ENCODE measurements at regions not wholly inside any gene's neighbourhood (a gene's known extent, or its start where the extent isn't known, plus 50 kb on each side); places are given as distances from the start of the nearest gene placed in this dataset.

GRCh38 chr1:201734786-201735185 is 94.2 kb upstream of the IPO9 start:
- Histone ChIP-seq H3K9me3 (ENCODE audit: control insufficient read depth in 2 of 3, insufficient read depth in 1 of 3, low read length in 3 of 3) (no peaks in the 10 kb centered on the region), H3K9ac (ENCODE audit: low read length in 3 of 3) (no peak overlapping the region), H3K27me3 (ENCODE audit: control insufficient read depth, insufficient read depth, low read length) (no peaks in the 10 kb centered on the region), H3K27ac (ENCODE audit: low read depth in 2 of 2, low read length in 2 of 2) (no peak overlapping the region), H3K4me1 (ENCODE audit: control insufficient read depth in 2 of 3, insufficient read depth in 2 of 3, low read depth in 1 of 3, low read length in 3 of 3) (peaks cover 2 to 12% (median 4%) of the 10 kb centered on the region in 3 donors), H3K36me3 (ENCODE audit: control insufficient read depth in 2 of 3, insufficient read depth in 3 of 3, low read length in 3 of 3) (no peaks in the 10 kb centered on the region), H3K4me3 (ENCODE audit: low read length in 3 of 3) (no peak overlapping the region)
- FAIRE-seq (no peak), DNase-seq (peak in 2 of 5 donors; percentile 49 to 62)
- intact Hi-C loops (cut with DNase I): no loop called here
- TF ChIP-seq, protein P1, sequence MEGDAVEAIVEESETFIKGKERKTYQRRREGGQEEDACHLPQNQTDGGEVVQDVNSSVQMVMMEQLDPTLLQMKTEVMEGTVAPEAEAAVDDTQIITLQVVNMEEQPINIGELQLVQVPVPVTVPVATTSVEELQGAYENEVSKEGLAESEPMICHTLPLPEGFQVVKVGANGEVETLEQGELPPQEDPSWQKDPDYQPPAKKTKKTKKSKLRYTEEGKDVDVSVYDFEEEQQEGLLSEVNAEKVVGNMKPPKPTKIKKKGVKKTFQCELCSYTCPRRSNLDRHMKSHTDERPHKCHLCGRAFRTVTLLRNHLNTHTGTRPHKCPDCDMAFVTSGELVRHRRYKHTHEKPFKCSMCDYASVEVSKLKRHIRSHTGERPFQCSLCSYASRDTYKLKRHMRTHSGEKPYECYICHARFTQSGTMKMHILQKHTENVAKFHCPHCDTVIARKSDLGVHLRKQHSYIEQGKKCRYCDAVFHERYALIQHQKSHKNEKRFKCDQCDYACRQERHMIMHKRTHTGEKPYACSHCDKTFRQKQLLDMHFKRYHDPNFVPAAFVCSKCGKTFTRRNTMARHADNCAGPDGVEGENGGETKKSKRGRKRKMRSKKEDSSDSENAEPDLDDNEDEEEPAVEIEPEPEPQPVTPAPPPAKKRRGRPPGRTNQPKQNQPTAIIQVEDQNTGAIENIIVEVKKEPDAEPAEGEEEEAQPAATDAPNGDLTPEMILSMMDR (IDR thresholded peaks at IDR 0.05; ENCODE audit: borderline replicate concordance, extremely low read depth, insufficient read depth): no peak

GRCh38 chr1:201736707-201737320 is 92.1 kb upstream of the IPO9 start:
- FAIRE-seq (no peak), DNase-seq (no peak)
- H3K27ac ChIP-seq (ENCODE audit: low read depth in 2 of 2, low read length in 2 of 2): no peak overlapping the region
- H3K4me1 ChIP-seq (ENCODE audit: control insufficient read depth in 2 of 3, insufficient read depth in 2 of 3, low read depth in 1 of 3, low read length in 3 of 3): peaks cover 0 to 12% (median 2%) of the 10 kb centered on the region in 3 donors
- intact Hi-C loops (cut with DNase I): no loop called here
- no peaks in the 10 kb centered on the region for H3K27me3 ChIP-seq (ENCODE audit: control insufficient read depth, insufficient read depth, low read length)
- no peaks in the 10 kb centered on the region for H3K36me3 ChIP-seq (ENCODE audit: control insufficient read depth in 2 of 3, insufficient read depth in 3 of 3, low read length in 3 of 3)
- H3K9me3 ChIP-seq (ENCODE audit: control insufficient read depth in 2 of 3, insufficient read depth in 1 of 3, low read length in 3 of 3): no peaks in the 10 kb centered on the region
- H3K9ac ChIP-seq (ENCODE audit: low read length in 3 of 3): no peak overlapping the region
- H3K4me3 ChIP-seq (ENCODE audit: low read length in 3 of 3): no peak overlapping the region
- TF ChIP-seq, protein P1 (IDR thresholded peaks at IDR 0.05; ENCODE audit: borderline replicate concordance, extremely low read depth, insufficient read depth): no peak

DNA sequence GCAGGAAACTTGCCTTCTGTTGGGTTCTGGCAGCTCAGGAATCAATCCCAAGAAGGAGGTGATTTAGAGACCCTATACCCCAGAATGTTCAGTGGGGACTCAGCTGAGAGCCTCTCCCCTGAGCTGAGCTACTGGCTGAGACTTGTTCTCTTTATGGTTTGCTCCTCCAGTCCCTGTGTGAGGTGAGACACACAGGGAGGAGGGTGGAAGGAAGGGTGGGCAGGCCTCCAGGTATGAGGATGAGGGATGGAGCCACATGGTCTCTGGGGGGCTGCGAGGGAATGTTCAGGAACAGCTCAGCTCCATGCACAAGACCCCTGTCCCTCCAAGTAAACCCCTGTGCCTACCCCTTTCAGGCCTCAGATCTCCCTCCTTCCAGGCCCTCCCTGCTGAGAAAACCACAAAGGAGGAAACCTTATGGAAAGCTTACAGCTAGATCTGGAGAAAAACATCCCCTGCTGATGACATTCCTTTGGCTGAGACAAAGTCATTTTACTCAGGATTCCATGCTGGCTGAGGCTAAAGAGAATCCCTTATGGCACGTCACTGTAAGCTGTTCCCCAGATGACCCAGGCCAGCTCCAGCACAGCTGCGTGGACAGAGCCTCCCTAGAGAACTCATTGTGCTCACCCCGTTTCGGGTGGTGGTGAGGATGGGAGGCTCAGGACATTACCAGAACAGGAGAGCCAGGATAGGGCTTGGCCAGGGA is 91.5 kb upstream of the IPO9 start:
- Histone ChIP-seq H3K4me1 (ENCODE audit: control insufficient read depth in 2 of 3, insufficient read depth in 2 of 3, low read depth in 1 of 3, low read length in 3 of 3) (peaks cover 0 to 12% (median 2%) of the 10 kb centered on the region in 3 donors), H3K4me3 (ENCODE audit: low read length in 3 of 3) (no peak overlapping the region), H3K27me3 (ENCODE audit: control insufficient read depth, insufficient read depth, low read length) (no peaks in the 10 kb centered on the region), H3K27ac (ENCODE audit: low read depth in 2 of 2, low read length in 2 of 2) (peak overlapping the region in 1 of 2 donors; percentile 45), H3K9ac (ENCODE audit: low read length in 3 of 3) (no peak overlapping the region), H3K9me3 (ENCODE audit: control insufficient read depth in 2 of 3, insufficient read depth in 1 of 3, low read length in 3 of 3) (no peaks in the 10 kb centered on the region), H3K36me3 (ENCODE audit: control insufficient read depth in 2 of 3, insufficient read depth in 3 of 3, low read length in 3 of 3) (no peaks in the 10 kb centered on the region)
- FAIRE-seq: no peak
- TF ChIP-seq, protein P1 (IDR thresholded peaks at IDR 0.05; ENCODE audit: borderline replicate concordance, extremely low read depth, insufficient read depth): no peak
- intact Hi-C loops (cut with DNase I): no loop called here
- peak in 2 of 5 donors; percentile 35 to 75 for DNase-seq
